Brain microvascular endothelial cell (primary cell): ENCODE measurements at regions not wholly inside any gene's neighbourhood (a gene's known extent, or its start where the extent isn't known, plus 50 kb on each side); places are given as distances from the start of the nearest gene placed in this dataset.
A peak's percentile ranks its signal among the peaks of the same experiment; 100 is the strongest.

ENCODE experiments used
- DNase-seq: peaks from one replicate; pipeline ENCODE4 v3.0.0-alpha.2; 2020
- H3K27ac ChIP-seq: fragments of 250-450 bp; sonication (Bioruptor Pico); 2 replicates; pipeline ENCODE4 v1.5.1; 2020; ENCODE audit warnings: mild to moderate bottlenecking, moderate library complexity
- H3K27me3 ChIP-seq: fragments of 250-450 bp; sonication (Bioruptor Pico); replicated peaks from 2 replicates; pipeline ENCODE4 v1.5.1; 2020; ENCODE audit warnings: mild to moderate bottlenecking
- H3K36me3 ChIP-seq: fragments of 250-450 bp; sonication (Bioruptor Pico); replicated peaks from 2 replicates; pipeline ENCODE4 v1.5.1; 2020; ENCODE audit warnings: mild to moderate bottlenecking
- H3K4me3 ChIP-seq: 2 replicates; pipeline ENCODE4 v1.5.1; 2011; ENCODE audit warnings: low read depth, mild to moderate bottlenecking, control low read depth, low read length, moderate library complexity
- in situ Hi-C: cut with HindIII; loops from 2 replicates; pipeline ENCODE4 v1.10.0; 2017; ENCODE audit warnings: low sequenced_read_pairs, low pct_ligation_motif_present
- TF ChIP-seq, protein P1 (sequence below): IDR thresholded peaks from 2 replicates; pipeline ENCODE4 v1.5.1; 2011; ENCODE audit warnings: low read depth, mild to moderate bottlenecking, moderate library complexity, low read length, control low read depth, inconsistent platforms; ENCODE audit errors: missing control alignments

GRCh38 chr12:68509242-68509641, 101.5 kb upstream of the RAP1B start:
- in situ Hi-C loops: no loop called here
- Histone ChIP-seq H3K36me3 (no peaks in the 10 kb centered on the region), H3K4me3 (no peak overlapping the region), H3K27me3 (no peaks in the 10 kb centered on the region), H3K27ac (no peak overlapping the region)
- no peak for DNase-seq
- TF ChIP-seq, protein P1, sequence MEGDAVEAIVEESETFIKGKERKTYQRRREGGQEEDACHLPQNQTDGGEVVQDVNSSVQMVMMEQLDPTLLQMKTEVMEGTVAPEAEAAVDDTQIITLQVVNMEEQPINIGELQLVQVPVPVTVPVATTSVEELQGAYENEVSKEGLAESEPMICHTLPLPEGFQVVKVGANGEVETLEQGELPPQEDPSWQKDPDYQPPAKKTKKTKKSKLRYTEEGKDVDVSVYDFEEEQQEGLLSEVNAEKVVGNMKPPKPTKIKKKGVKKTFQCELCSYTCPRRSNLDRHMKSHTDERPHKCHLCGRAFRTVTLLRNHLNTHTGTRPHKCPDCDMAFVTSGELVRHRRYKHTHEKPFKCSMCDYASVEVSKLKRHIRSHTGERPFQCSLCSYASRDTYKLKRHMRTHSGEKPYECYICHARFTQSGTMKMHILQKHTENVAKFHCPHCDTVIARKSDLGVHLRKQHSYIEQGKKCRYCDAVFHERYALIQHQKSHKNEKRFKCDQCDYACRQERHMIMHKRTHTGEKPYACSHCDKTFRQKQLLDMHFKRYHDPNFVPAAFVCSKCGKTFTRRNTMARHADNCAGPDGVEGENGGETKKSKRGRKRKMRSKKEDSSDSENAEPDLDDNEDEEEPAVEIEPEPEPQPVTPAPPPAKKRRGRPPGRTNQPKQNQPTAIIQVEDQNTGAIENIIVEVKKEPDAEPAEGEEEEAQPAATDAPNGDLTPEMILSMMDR: no peak

GRCh38 chr12:68510397-68510796, 100.3 kb upstream of the RAP1B start:
- H3K4me3 ChIP-seq: no peak overlapping the region
- no peaks in the 10 kb centered on the region for H3K36me3 ChIP-seq
- TF ChIP-seq, protein P1: no peak
- H3K27ac ChIP-seq: no peak overlapping the region
- no peaks in the 10 kb centered on the region for H3K27me3 ChIP-seq
- DNase-seq: no peak
- in situ Hi-C loops: no loop called here

GRCh38 chr12:68514807-68515411, 95.8 kb upstream of the RAP1B start:
- Histone ChIP-seq H3K27ac (no peak overlapping the region), H3K36me3 (no peaks in the 10 kb centered on the region), H3K27me3 (no peaks in the 10 kb centered on the region), H3K4me3 (no peak overlapping the region)
- DNase-seq: no peak
- TF ChIP-seq, protein P1: no peak
- in situ Hi-C loops: no loop called here

DNA sequence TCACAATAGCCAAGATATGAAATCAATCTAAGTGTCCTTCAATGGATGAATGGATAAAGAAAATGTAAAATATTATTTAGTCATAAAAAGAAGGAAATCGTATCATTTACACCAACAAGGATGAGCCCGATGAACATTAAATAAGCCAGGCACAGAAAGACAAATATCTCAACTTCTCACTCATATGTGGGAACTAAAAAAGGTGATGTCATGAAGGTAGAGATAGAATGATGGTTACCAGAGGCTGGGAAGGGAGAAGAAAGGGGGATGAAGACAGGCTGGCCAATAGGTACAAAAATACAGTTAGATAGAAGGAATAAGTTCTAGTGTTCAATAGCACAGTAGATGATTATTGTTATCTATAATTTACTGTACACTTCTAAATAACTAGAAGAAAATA, 94.9 kb upstream of the RAP1B start:
- Histone ChIP-seq H3K4me3 (no peak overlapping the region), H3K27ac (no peak overlapping the region), H3K36me3 (no peaks in the 10 kb centered on the region), H3K27me3 (no peaks in the 10 kb centered on the region)
- in situ Hi-C loops: no loop called here
- DNase-seq: no peak
- TF ChIP-seq, protein P1: no peak

GRCh38 chr12:68521321-68521839, 89.3 kb upstream of the RAP1B start:
- DNase-seq: peak; percentile 78
- in situ Hi-C loops: no loop called here
- TF ChIP-seq, protein P1: no peak
- Histone ChIP-seq H3K27ac (peak overlapping the region; percentile 98), H3K36me3 (no peaks in the 10 kb centered on the region), H3K4me3 (no peak overlapping the region), H3K27me3 (no peaks in the 10 kb centered on the region)
